Fibroblast of villous mesenchyme (primary cell): ENCODE measurements at regions not wholly inside any gene's neighbourhood (a gene's known extent, or its start where the extent isn't known, plus 50 kb on each side); places are given as distances from the start of the nearest gene placed in this dataset.

Experiments
- DNase-seq: peaks from one replicate; pipeline ENCODE4 v3.0.0-alpha.2; 2010; ENCODE audit warnings: low read depth
- H3K4me3 ChIP-seq: 2 replicates; pipeline ENCODE4 v1.5.1; 2011; ENCODE audit warnings: low read depth, mild to moderate bottlenecking, low read length
- CTCF ChIP-seq: IDR thresholded peaks from 2 replicates; pipeline ENCODE4 v1.5.1; 2012; ENCODE audit warnings: low read depth, mild to moderate bottlenecking, low read length; ENCODE audit not compliant: insufficient read depth

GRCh38 chr5:3654515-3654914 lies 58.9 kb downstream of the IRX1 start:
- H3K4me3 ChIP-seq: no peak overlapping the region
- no peak for DNase-seq
- no peak for TF ChIP-seq CTCF

- TF ChIP-seq CTCF: no peak
- DNase-seq: no peak
- H3K4me3 ChIP-seq: no peak overlapping the region
Measured at GRCh38 chr5:3656803-3657202, 61.2 kb downstream of the IRX1 start.

GRCh38 chr5:3657364-3658022 lies 61.9 kb downstream of the IRX1 start:
- no peak for DNase-seq
- TF ChIP-seq CTCF: no peak

GRCh38 chr5:3658929-3659328 lies 63.3 kb downstream of the IRX1 start:
- no peak for TF ChIP-seq CTCF
- H3K4me3 ChIP-seq: no peak overlapping the region
- DNase-seq: no peak

More at GRCh38 chr5:3657364-3658022, 61.9 kb downstream of the IRX1 start:
- H3K4me3 ChIP-seq: no peak overlapping the region

- no peak for DNase-seq
- TF ChIP-seq CTCF: no peak
Measured at GRCh38 chr5:3659907-3660306, 64.3 kb downstream of the IRX1 start.

GRCh38 chr5:3660630-3661029 lies 65.0 kb downstream of the IRX1 start:
- DNase-seq: no peak
- no peak overlapping the region for H3K4me3 ChIP-seq
- no peak for TF ChIP-seq CTCF

More at GRCh38 chr5:3659907-3660306, 64.3 kb downstream of the IRX1 start:
- no peak overlapping the region for H3K4me3 ChIP-seq

- no peak for TF ChIP-seq CTCF
- DNase-seq: no peak
- H3K4me3 ChIP-seq: no peak overlapping the region
Measured at GRCh38 chr5:3661755-3662296, 66.2 kb downstream of the IRX1 start.
